H1 (cell line): ENCODE measurements at regions not wholly inside any gene's neighbourhood (a gene's known extent, or its start where the extent isn't known, plus 50 kb on each side); places are given as distances from the start of the nearest gene placed in this dataset.

Source experiments
- CTCF ChIA-PET: fragments of 300-600 bp; sonication (Branson Sonifier 250); formaldehyde crosslinking; loops from one replicate; lab custom pipeline; 2021; ENCODE audit not compliant: partially characterized antibody; lab: Charles Lee
- POLR2A ChIA-PET: fragments of 300-600 bp; sonication (Branson Sonifier 250); formaldehyde crosslinking; loops from one replicate; lab custom pipeline; 2021; ENCODE audit warnings: inconsistent platforms; ENCODE audit not compliant: partially characterized antibody; lab: Charles Lee
- DNase-seq, 2 experiments: peaks; one replicate each; pipeline versions ENCODE4 v3.0.0 to v3.0.0-alpha.2; 2010 to 2022; ENCODE audit warnings: low spot score in 2 of 2, low read depth in 1 of 2, mixed read lengths in 1 of 2
- FAIRE-seq: peaks from 2 replicates; lab custom pipeline; 2011; peaks lifted over from hg19 to GRCh38; lab: Jason Lieb, UNC
- H2AFZ ChIP-seq: 2 replicates; pipeline ENCODE4 v1.8.1; 2012; ENCODE audit warnings: low read length, inconsistent platforms
- H2AK5ac ChIP-seq: 2 replicates; pipeline ENCODE4 v1.6.1; 2013; ENCODE audit warnings: low read depth, low read length
- H2BK120ac ChIP-seq: replicated peaks from 2 replicates; pipeline ENCODE3; 2013; ENCODE audit warnings: low read depth, low read length, inconsistent platforms
- H2BK12ac ChIP-seq: 2 replicates; pipeline ENCODE4 v1.6.1; 2013; ENCODE audit warnings: low read depth, low read length
- H2BK15ac ChIP-seq: 2 replicates; pipeline ENCODE4 v1.6.1; 2013; ENCODE audit warnings: low read length
- H2BK20ac ChIP-seq: 2 replicates; pipeline ENCODE4 v1.6.1; 2013; ENCODE audit warnings: low read length
- H2BK5ac ChIP-seq: 2 replicates; pipeline ENCODE4 v1.6.1; 2013; ENCODE audit warnings: low read depth, low read length
- H3K14ac ChIP-seq: 2 replicates; pipeline ENCODE4 v1.6.1; 2013; ENCODE audit warnings: inconsistent platforms; ENCODE audit not compliant: insufficient read length
- H3K18ac ChIP-seq: 2 replicates; pipeline ENCODE4 v1.6.1; 2013; ENCODE audit warnings: low read length; ENCODE audit errors: extremely low read depth
- H3K23ac ChIP-seq: 2 replicates; pipeline ENCODE4 v1.6.1; 2013; ENCODE audit warnings: inconsistent platforms; ENCODE audit not compliant: insufficient read length
- H3K23me2 ChIP-seq: 2 replicates; pipeline ENCODE4 v1.6.1; 2013; ENCODE audit warnings: low read depth, low read length
- H3K27ac ChIP-seq: 2 replicates; pipeline ENCODE4 v1.6.1; 2011; ENCODE audit warnings: low read depth, low read length, inconsistent platforms
- H3K27me3 ChIP-seq, 4 experiments: replicated peaks in 1 of 4; 1 replicate in 1 of 4; 2 replicates in 3 of 4; pipeline versions ENCODE4 v1.6.1 to v1.8.1; 2011 to 2013; ENCODE audit warnings: low read length in 3 of 4, mild to moderate bottlenecking in 3 of 4, inconsistent platforms in 2 of 4, mixed read lengths in 2 of 4, moderate library complexity in 1 of 4; ENCODE audit not compliant: control insufficient read depth in 3 of 4, insufficient read depth in 3 of 4; ENCODE audit errors: extremely low read depth in 1 of 4
- H3K36me3 ChIP-seq, 4 experiments: 2 replicates each; pipeline versions ENCODE4 v1.6.1 to v1.8.1; 2011 to 2013; ENCODE audit warnings: mild to moderate bottlenecking in 4 of 4, low read length in 3 of 4, moderate library complexity in 2 of 4, control low read depth in 1 of 4, inconsistent platforms in 1 of 4; ENCODE audit not compliant: insufficient read depth in 4 of 4, control insufficient read depth in 2 of 4
- H3K4ac ChIP-seq: replicated peaks from 2 replicates; pipeline ENCODE3; 2013; ENCODE audit warnings: low read length, low read depth, mixed read lengths, inconsistent platforms; ENCODE audit not compliant: insufficient read length
- H3K4me1 ChIP-seq, 4 experiments: replicated peaks in 1 of 4; 1 replicate in 1 of 4; 2 replicates in 3 of 4; pipeline versions ENCODE4 v1.6.1 to v1.8.1; 2011 to 2013; ENCODE audit warnings: low read length in 3 of 4, inconsistent platforms in 2 of 4, mixed read lengths in 1 of 4; ENCODE audit not compliant: insufficient read depth in 4 of 4, control insufficient read depth in 3 of 4
- H3K4me2 ChIP-seq, 2 experiments: 2 replicates each; pipeline versions ENCODE4 v1.6.1 to v1.8.1; 2011 to 2013; ENCODE audit warnings: low read depth in 2 of 2, low read length in 2 of 2, control low read depth in 1 of 2, inconsistent platforms in 1 of 2, mild to moderate bottlenecking in 1 of 2; ENCODE audit not compliant: insufficient read depth in 1 of 2
- H3K4me3 ChIP-seq, 4 experiments: fragments of 200-600, 300-600 bp in 1 of 4; sonication (generic), shearing (Covaris generic), sonication (Bioruptor Twin) in 1 of 4; 2 replicates each; pipeline versions ENCODE4 v1.5.1 to v1.8.1; 2011 to 2016; ENCODE audit warnings: low read length in 4 of 4, low read depth in 3 of 4, control low read depth in 2 of 4, inconsistent platforms in 2 of 4, mild to moderate bottlenecking in 2 of 4, mixed read lengths in 1 of 4, moderate library complexity in 1 of 4; ENCODE audit not compliant: insufficient read depth in 2 of 4; ENCODE audit errors: extremely low read depth in 1 of 4
- H3K56ac ChIP-seq: replicated peaks from 2 replicates; pipeline ENCODE3; 2013; ENCODE audit warnings: low read depth, mild to moderate bottlenecking, mixed read lengths, low read length, inconsistent platforms; ENCODE audit not compliant: insufficient read length
- H3K79me1 ChIP-seq: 2 replicates; pipeline ENCODE4 v1.6.1; 2013; ENCODE audit warnings: low read depth, low read length, control low read depth
- H3K79me2 ChIP-seq, 2 experiments: 2 replicates each; pipeline versions ENCODE4 v1.6.1 to v1.8.1; 2012 to 2013; ENCODE audit warnings: low read length in 2 of 2, mild to moderate bottlenecking in 2 of 2, inconsistent platforms in 1 of 2; ENCODE audit not compliant: insufficient read depth in 2 of 2, control insufficient read depth in 1 of 2
- H3K9ac ChIP-seq, 4 experiments: replicated peaks in 1 of 4; 1 replicate in 1 of 4; 2 replicates in 3 of 4; pipeline versions ENCODE4 v1.6.1 to v1.8.1; 2011 to 2013; ENCODE audit warnings: low read depth in 3 of 4, low read length in 3 of 4, control low read depth in 2 of 4, mild to moderate bottlenecking in 2 of 4, moderate library complexity in 2 of 4, inconsistent platforms in 1 of 4; ENCODE audit errors: extremely low read depth in 1 of 4
- H3K9me3 ChIP-seq, 2 experiments: 2 replicates each; pipeline versions ENCODE4 v1.6.1 to v1.8.1; 2012 to 2013; ENCODE audit warnings: mild to moderate bottlenecking in 2 of 2, moderate library complexity in 2 of 2, control low read depth in 1 of 2, inconsistent platforms in 1 of 2, low read depth in 1 of 2, low read length in 1 of 2, mixed read lengths in 1 of 2; ENCODE audit not compliant: insufficient read depth in 2 of 2
- H4K20me1 ChIP-seq, 2 experiments: replicated peaks in 1 of 2; 2 replicates each; pipeline versions ENCODE3 to v1.8.1; 2011 to 2013; ENCODE audit warnings: inconsistent platforms in 2 of 2, low read length in 2 of 2, mild to moderate bottlenecking in 1 of 2; ENCODE audit not compliant: insufficient read depth in 2 of 2, control insufficient read depth in 1 of 2
- H4K5ac ChIP-seq: 2 replicates; pipeline ENCODE4 v1.6.1; 2013; ENCODE audit warnings: low read length, low read depth, mixed read lengths, inconsistent platforms; ENCODE audit not compliant: insufficient read length
- H4K8ac ChIP-seq: 2 replicates; pipeline ENCODE4 v1.8.0; 2013; ENCODE audit warnings: mild to moderate bottlenecking, moderate library complexity, low read length, inconsistent platforms; ENCODE audit not compliant: insufficient read depth; ENCODE audit errors: extremely low read depth
- H4K91ac ChIP-seq: replicated peaks from 2 replicates; pipeline ENCODE3; 2013; ENCODE audit warnings: low read length, mixed read lengths, inconsistent platforms; ENCODE audit not compliant: insufficient read length
- ASH2L ChIP-seq: fragments of 200-600, 300-600 bp; sonication (generic); IDR thresholded peaks from one replicate; pipeline ENCODE4 v1.7.1; 2017; ENCODE audit warnings: low read length
- BRCA1 ChIP-seq: IDR thresholded peaks from 2 replicates; pipeline ENCODE4 v1.6.1; 2012; ENCODE audit warnings: low read depth, low read length, improper control_type of control experiment
- EGR1 ChIP-seq: IDR thresholded peaks from 2 replicates; pipeline ENCODE4 v1.6.1; 2011; ENCODE audit warnings: low read depth, low read length, borderline replicate concordance
- POLR2AphosphoS5 ChIP-seq: IDR thresholded peaks from 2 replicates; pipeline ENCODE4 v1.6.1; 2011; ENCODE audit warnings: low read depth, low read length
- POU5F1 ChIP-seq: IDR thresholded peaks from 2 replicates; pipeline ENCODE4 v1.6.1; 2011; ENCODE audit warnings: low read depth, mild to moderate bottlenecking, low read length, moderate library complexity
- RAD21 ChIP-seq, 2 experiments: IDR thresholded peaks in 1 of 2; conservative IDR thresholded peaks in 1 of 2; 2 replicates each; pipeline ENCODE4 v1.6.1; 2011; ENCODE audit warnings: low read depth in 2 of 2, low read length in 2 of 2, improper control_type of control experiment in 1 of 2, inconsistent platforms in 1 of 2, mild to moderate bottlenecking in 1 of 2, moderate library complexity in 1 of 2
- SIX5 ChIP-seq: IDR thresholded peaks from 2 replicates; pipeline ENCODE4 v1.6.1; 2011; ENCODE audit warnings: mild to moderate bottlenecking, low read depth, low read length
- TAF1 ChIP-seq: IDR thresholded peaks from 2 replicates; pipeline ENCODE4 v1.6.1; 2011; ENCODE audit warnings: mild to moderate bottlenecking, low read depth, low read length
- YY1 ChIP-seq: IDR thresholded peaks from 2 replicates; pipeline ENCODE4 v1.6.1; 2011; ENCODE audit warnings: low read depth, mild to moderate bottlenecking, low read length
- WGBS, 2 experiments: shearing (Covaris generic) in 1 of 2; methylation state at CpG; one replicate each; pipeline versions ENCODE4 v1.1.6 to v1.1.7; 2013 to 2015; ENCODE audit warnings: low lambda C conversion rate in 2 of 2, mixed read lengths in 2 of 2, inconsistent platforms in 1 of 2, low coverage in 1 of 2, missing lambda C conversion rate in 1 of 2; ENCODE audit not compliant: insufficient replicate concordance in 2 of 2, insufficient coverage in 1 of 2, insufficient read length in 1 of 2; ENCODE audit errors: extremely low coverage in 1 of 2, missing lambda C conversion rate in 1 of 2; 5-methylcytosine and 5-hydroxymethylcytosine counted together
- TF ChIP-seq, protein P1 (sequence below), 3 experiments: IDR thresholded peaks; 1 replicate in 2 of 3; 2 replicates in 1 of 3; pipeline versions ENCODE4 v1.5.1 to v1.6.1; 2011; ENCODE audit warnings: low read length in 3 of 3, mild to moderate bottlenecking in 3 of 3, inconsistent platforms in 2 of 3, low read depth in 1 of 3, moderate library complexity in 1 of 3; ENCODE audit not compliant: insufficient read depth in 1 of 3; ENCODE audit errors: control extremely low read depth in 1 of 3

DNA sequence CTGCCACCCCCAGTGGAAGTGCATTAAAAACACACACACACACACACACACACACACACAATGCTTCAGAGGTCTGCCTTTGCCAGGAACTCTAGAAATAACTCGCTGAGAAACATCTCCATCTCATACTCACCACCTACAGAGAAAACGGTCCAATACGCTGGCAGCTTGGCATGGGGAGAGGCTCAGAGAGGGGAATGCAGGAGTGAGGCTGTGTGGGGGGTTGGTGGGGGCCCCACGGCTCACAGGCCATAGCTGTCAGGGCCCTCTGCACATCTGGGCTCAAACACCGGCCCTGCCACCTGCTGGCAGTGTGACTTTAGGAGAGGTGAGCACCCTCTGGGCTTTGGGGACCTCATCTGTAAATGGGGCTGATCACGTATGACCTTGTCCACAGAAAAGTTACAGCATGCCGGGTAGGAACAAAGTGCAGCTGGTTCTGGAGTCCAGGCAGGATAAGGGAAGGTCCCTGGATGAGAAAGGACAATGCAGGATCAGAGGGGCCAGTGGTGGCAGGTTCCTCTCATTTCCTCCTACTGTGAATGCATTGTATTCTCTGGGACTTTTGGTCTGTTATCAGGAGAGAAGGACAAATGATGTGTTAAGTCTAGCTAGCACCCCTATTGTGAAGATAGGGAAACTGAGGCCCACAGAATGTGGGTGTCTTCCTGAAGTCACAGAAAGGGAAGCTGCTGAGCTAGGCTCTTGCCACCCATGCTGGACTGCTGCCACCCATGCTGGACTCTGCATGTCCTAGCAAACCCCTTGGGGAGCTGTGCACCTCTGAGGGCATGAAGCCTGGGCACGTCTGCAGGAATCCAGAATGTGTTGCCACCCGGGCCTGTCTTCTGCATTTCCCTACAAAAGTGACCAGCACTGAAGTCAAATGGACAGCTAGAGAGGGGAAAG, 404.6 kb downstream of the RPS24 start:
- Histone ChIP-seq H3K79me2 (no peaks in the 10 kb centered on the region), H3K18ac (no peak overlapping the region), H2AK5ac (no peak overlapping the region), H3K79me1 (no peaks in the 10 kb centered on the region), H3K9me3 (no peaks in the 10 kb centered on the region), H3K4me3 (no peak overlapping the region), H3K4me2 (no peak overlapping the region), H3K4ac (no peak overlapping the region), H4K91ac (no peak overlapping the region), H2AFZ (no peak overlapping the region), H3K4me1 (no peaks in the 10 kb centered on the region; a peak in 1 of 7 replicates), H4K5ac (no peak overlapping the region), H3K56ac (no peak overlapping the region), H3K27me3 (no peaks in the 10 kb centered on the region), H3K36me3 (no peaks in the 10 kb centered on the region), H4K8ac (no peak overlapping the region), H2BK15ac (0 out of 2 replicates have a peak overlapping the region, but pooled peaks have one; percentile 8), H3K23me2 (no peaks in the 10 kb centered on the region), H2BK12ac (peak overlapping the region; percentile 9; the same call in 1 of the 2 replicates), H4K20me1 (no peaks in the 10 kb centered on the region), H3K9ac (no peak overlapping the region), H2BK120ac (no peak overlapping the region), H3K27ac (no peak overlapping the region), H2BK5ac (no peak overlapping the region), H2BK20ac (no peak overlapping the region), H3K23ac (no peak overlapping the region), H3K14ac (no peak overlapping the region)
- 92% methylated on average over 8 of the region's 9 CpGs; no CpG with 5 or more reads in 1 of the 2 experiments for WGBS, 2 experiments
- TF ChIP-seq EGR1 (no peak), RAD21 (IDR thresholded peaks at IDR 0.05 in 1 of 2, conservative IDR thresholded peaks at IDR 0.05 in 1 of 2; ENCODE audit: low read depth in 2 of 2, low read length in 2 of 2) (peak; percentile 4 to 19; a peak in 1 of 4 replicates), TAF1 (no peak), ASH2L (no peak), SIX5 (no peak), BRCA1 (no peak), POU5F1 (no peak), YY1 (no peak), POLR2AphosphoS5 (no peak)
- TF ChIP-seq, protein P1, sequence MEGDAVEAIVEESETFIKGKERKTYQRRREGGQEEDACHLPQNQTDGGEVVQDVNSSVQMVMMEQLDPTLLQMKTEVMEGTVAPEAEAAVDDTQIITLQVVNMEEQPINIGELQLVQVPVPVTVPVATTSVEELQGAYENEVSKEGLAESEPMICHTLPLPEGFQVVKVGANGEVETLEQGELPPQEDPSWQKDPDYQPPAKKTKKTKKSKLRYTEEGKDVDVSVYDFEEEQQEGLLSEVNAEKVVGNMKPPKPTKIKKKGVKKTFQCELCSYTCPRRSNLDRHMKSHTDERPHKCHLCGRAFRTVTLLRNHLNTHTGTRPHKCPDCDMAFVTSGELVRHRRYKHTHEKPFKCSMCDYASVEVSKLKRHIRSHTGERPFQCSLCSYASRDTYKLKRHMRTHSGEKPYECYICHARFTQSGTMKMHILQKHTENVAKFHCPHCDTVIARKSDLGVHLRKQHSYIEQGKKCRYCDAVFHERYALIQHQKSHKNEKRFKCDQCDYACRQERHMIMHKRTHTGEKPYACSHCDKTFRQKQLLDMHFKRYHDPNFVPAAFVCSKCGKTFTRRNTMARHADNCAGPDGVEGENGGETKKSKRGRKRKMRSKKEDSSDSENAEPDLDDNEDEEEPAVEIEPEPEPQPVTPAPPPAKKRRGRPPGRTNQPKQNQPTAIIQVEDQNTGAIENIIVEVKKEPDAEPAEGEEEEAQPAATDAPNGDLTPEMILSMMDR (IDR thresholded peaks at IDR 0.05; ENCODE audit: control extremely low read depth in 1 of 3, insufficient read depth in 1 of 3, low read depth in 1 of 3, low read length in 3 of 3) = 0 out of 4 replicates have a peak, but pooled peaks of 1 of the 3 experiments have one; percentile 11
- FAIRE-seq = no peak
- POLR2A ChIA-PET = no interaction called here
- no peak for DNase-seq
- CTCF ChIA-PET = interaction anchor here (0.7 to 2.4 kb wide), 13 partner anchors 10 to 397 kb away, joined by 3 to 10 read pairs (median 3); no protein-coding TSS in a partner anchor
